Epithelial cell of prostate (primary cell): ENCODE measurements at regions not wholly inside any gene's neighbourhood (a gene's known extent, or its start where the extent isn't known, plus 50 kb on each side); places are given as distances from the start of the nearest gene placed in this dataset.

ENCODE experiments used
- DNase-seq: peaks from one replicate; pipeline ENCODE4 v3.0.0-alpha.2; 2011; ENCODE audit warnings: low read depth, low spot score
- H3K27ac ChIP-seq: fragments of 450-650 bp; 2 replicates; pipeline ENCODE4 v1.5.1; 2017; ENCODE audit warnings: mild to moderate bottlenecking

- H3K27ac ChIP-seq, result no peak overlapping the region
- no peak for DNase-seq
These were observed 56.6 kb upstream of the ID3 start for GRCh38 chr1:23615852-23616251.

GRCh38 chr1:23615423-23615822, 56.1 kb upstream of the ID3 start:
- DNase-seq, result no peak
- no peak overlapping the region for H3K27ac ChIP-seq

DNA sequence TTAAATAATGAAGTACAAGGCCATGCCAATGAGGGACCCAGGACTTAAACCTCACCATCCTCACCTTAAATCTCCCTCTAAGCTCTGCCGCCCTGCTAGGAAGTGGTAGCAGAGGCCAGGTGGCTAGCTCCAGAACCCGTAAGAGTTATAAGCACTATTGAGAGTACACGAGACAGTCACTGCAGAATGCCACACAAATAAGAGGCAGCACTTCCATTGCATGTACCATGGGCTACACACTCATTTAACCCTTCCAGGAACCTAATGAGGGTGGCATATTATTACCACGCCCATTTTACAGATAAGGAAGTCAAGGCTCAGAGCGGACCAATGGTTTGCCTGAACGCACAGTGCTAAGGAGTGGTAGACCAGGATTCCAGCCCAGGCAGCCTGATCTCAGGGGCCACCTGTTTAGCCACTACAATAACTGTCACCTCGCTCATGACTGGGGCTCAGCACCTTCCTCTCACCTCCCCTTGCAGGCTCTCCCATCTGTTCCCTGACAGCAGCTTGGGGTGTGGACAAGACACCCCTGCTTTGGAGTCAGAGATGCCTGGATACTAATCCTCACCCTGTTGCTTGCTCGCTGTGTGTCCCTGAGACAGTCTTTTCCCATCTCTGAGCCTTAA, 54.8 kb upstream of the ID3 start:
- DNase-seq, result no peak
- no peak overlapping the region for H3K27ac ChIP-seq

DNA sequence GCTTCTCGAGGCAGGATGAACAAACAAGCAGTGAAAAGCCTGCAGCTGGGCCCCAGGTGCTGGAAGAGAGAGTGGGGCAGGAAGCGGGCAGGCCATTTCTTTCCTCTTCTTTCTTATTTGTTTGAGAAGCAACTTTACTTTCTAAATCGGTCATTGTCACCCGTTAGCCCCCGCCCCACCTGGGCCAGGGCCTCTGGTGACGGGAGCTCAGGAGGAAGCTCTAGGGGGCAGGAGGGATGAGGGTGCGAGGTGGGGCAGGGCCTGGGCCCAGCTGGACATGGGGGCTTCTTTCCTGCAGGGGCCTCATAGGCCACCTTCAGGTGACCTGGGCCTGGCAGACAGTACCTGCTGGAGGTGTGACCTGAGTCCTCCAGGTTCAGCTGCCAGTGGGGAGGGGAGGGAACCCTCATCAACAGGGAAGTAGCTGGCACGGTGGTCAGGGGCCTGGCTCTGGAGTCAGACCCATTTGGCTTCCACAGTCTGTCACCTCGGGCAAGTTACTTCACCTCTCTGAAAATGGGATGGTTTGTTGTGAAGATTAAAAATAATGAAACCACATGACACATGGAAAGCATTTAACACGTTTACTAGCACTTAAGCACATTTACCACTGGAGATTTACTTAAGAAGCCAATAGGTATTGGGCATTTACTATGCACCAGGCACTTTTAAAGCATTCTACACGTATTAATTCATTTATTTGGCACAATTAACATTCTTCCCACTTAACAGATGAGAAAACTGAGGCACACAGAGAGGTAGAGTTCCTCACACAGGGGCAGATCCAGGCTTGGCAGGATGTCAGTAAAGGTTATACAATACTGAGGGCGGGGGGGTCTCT, 54.1 kb upstream of the ID3 start:
- H3K27ac ChIP-seq, result no peak overlapping the region
- DNase-seq, result no peak

GRCh38 chr1:23611601-23612327, 52.5 kb upstream of the ID3 start:
- no peak overlapping the region for H3K27ac ChIP-seq
- DNase-seq, result no peak

- H3K27ac ChIP-seq, result no peak overlapping the region
- DNase-seq, result no peak
These were observed 51.4 kb upstream of the ID3 start for GRCh38 chr1:23610677-23611076.

DNA sequence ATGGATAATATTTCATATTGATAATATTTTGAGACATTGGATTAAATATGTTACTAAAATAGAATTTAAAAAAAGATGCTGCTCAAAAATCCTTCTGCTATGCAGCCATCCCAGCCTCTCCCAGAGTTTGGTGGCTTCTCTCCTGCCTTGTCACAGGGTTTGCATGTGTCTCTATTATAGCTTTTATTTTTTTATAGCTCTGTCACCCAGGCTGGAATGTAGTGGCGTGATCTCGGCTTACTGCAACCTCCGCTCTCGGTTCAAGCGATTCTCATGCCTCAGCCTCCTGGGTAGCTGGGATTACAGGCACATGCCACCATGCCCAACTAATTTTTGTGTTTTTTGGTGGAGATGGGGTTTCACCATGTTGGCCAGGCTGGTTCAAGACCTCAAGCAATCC, 50.7 kb upstream of the ID3 start:
- no peak for DNase-seq

More for the DNA sequence above, 50.7 kb upstream of the ID3 start:
- H3K27ac ChIP-seq, result no peak overlapping the region
